ENCODE measurements at regions not wholly inside any gene's neighbourhood (a gene's known extent, or its start where the extent isn't known, plus 50 kb on each side); places are given as distances from the start of the nearest gene placed in this dataset.

GRCh38 chr2:18901242-18901641, 311.9 kb upstream of the NT5C1B start:
- Histone ChIP-seq H3K27me3 (ENCODE audit: control insufficient read depth, insufficient read depth, low read length) (no peaks in the 10 kb centered on the region), H3K36me3 (ENCODE audit: control insufficient read depth, insufficient read depth, low read length) (no peaks in the 10 kb centered on the region), H3K4me3 (ENCODE audit: low read depth, low read length) (no peak overlapping the region)
- ChIA-PET POLR2A (no interaction called here), CTCF (no interaction called here)
- TF ChIP-seq CTCF (IDR thresholded peaks at IDR 0.05; ENCODE audit: insufficient read depth, low read depth, low read length), result no peak
- DNase-seq (ENCODE audit: low read depth), result no peak

- no peak for TF ChIP-seq CTCF (IDR thresholded peaks at IDR 0.05; ENCODE audit: insufficient read depth, low read depth, low read length)
- no peak for DNase-seq (ENCODE audit: low read depth)
- Histone ChIP-seq H3K36me3 (ENCODE audit: control insufficient read depth, insufficient read depth, low read length) (no peaks in the 10 kb centered on the region), H3K4me3 (ENCODE audit: low read depth, low read length) (no peak overlapping the region), H3K27me3 (ENCODE audit: control insufficient read depth, insufficient read depth, low read length) (no peaks in the 10 kb centered on the region)
- ChIA-PET CTCF (no interaction called here), POLR2A (no interaction called here)
Measured at GRCh38 chr2:18900691-18901141, 311.3 kb upstream of the NT5C1B start.

GRCh38 chr2:18899725-18900124, 310.4 kb upstream of the NT5C1B start:
- ChIA-PET POLR2A (no interaction called here), CTCF (no interaction called here)
- no peak for DNase-seq (ENCODE audit: low read depth)
- TF ChIP-seq CTCF (IDR thresholded peaks at IDR 0.05; ENCODE audit: insufficient read depth, low read depth, low read length), result no peak
- H3K4me3 ChIP-seq (ENCODE audit: low read depth, low read length), result no peak overlapping the region
- H3K27me3 ChIP-seq (ENCODE audit: control insufficient read depth, insufficient read depth, low read length), result no peaks in the 10 kb centered on the region
- no peaks in the 10 kb centered on the region for H3K36me3 ChIP-seq (ENCODE audit: control insufficient read depth, insufficient read depth, low read length)

- H3K36me3 ChIP-seq (ENCODE audit: control insufficient read depth, insufficient read depth, low read length), result no peaks in the 10 kb centered on the region
- ChIA-PET CTCF (no interaction called here), POLR2A (no interaction called here)
- no peaks in the 10 kb centered on the region for H3K27me3 ChIP-seq (ENCODE audit: control insufficient read depth, insufficient read depth, low read length)
- TF ChIP-seq CTCF (IDR thresholded peaks at IDR 0.05; ENCODE audit: insufficient read depth, low read depth, low read length), result no peak
- no peak overlapping the region for H3K4me3 ChIP-seq (ENCODE audit: low read depth, low read length)
- DNase-seq (ENCODE audit: low read depth), result no peak
Measured at GRCh38 chr2:18898271-18898670, 308.9 kb upstream of the NT5C1B start.

- no peak for TF ChIP-seq CTCF (IDR thresholded peaks at IDR 0.05; ENCODE audit: insufficient read depth, low read depth, low read length)
- POLR2A ChIA-PET, result no interaction called here
- DNase-seq (ENCODE audit: low read depth), result peak; percentile 14
- Histone ChIP-seq H3K4me3 (ENCODE audit: low read depth, low read length) (no peak overlapping the region), H3K27me3 (ENCODE audit: control insufficient read depth, insufficient read depth, low read length) (no peaks in the 10 kb centered on the region), H3K36me3 (ENCODE audit: control insufficient read depth, insufficient read depth, low read length) (no peaks in the 10 kb centered on the region)
- CTCF ChIA-PET, result interaction anchor here (0.7 to 0.8 kb wide), 3 partner anchors 10 to 841 kb away, joined by 3 read pairs; no protein-coding TSS in a partner anchor
Measured at GRCh38 chr2:18896125-18896764, 306.9 kb upstream of the NT5C1B start.

Measured in BJ (cell line).